HepG2 (cell line): ENCODE measurements at regions not wholly inside any gene's neighbourhood (a gene's known extent, or its start where the extent isn't known, plus 50 kb on each side); places are given as distances from the start of the nearest gene placed in this dataset.

Source experiments
- ATAC-seq: fragments of 200-7000 bp; cut with Tn5 transposase; 3 replicates; pipeline ENCODE4 v1.9.1; 2020; ENCODE audit warnings: mild to moderate bottlenecking, moderate library complexity
- BruUV-seq: library from RNA; stranded (reverse); fragments of 400-500 nt; replicated peaks from 2 replicates; lab custom pipeline; 2021; lab: Mats Ljungman, UMichigan
- CTCF ChIA-PET: fragments of 300-600 bp; formaldehyde crosslinking; extraction: SDS; loops from one replicate; lab custom pipeline; 2021; ENCODE audit warnings: low total read pairs, inconsistent platforms, low intra/inter-chr PET ratio; lab: Yijun Ruan, JAX
- POLR2A ChIA-PET: fragments of 350-600 bp; sonication (Branson Sonifier 250); formaldehyde crosslinking; loops from one replicate; lab custom pipeline; 2020; ENCODE audit warnings: antibody characterized with exemption, inconsistent platforms; lab: Yijun Ruan, JAX
- DNase-seq: peaks from one replicate; pipeline ENCODE4 v3.0.0-alpha.2; 2015; ENCODE audit warnings: low spot score
- FAIRE-seq: peaks from 3 replicates; lab custom pipeline; 2011; peaks lifted over from hg19 to GRCh38; lab: Jason Lieb, UNC
- H2AFZ ChIP-seq: one replicate; pipeline ENCODE4 v1.6.1; 2011; ENCODE audit warnings: low read length, inconsistent platforms
- H3K27ac ChIP-seq: fragments of 300-600 bp; 3 replicates; pipeline ENCODE4 v1.8.0; 2011; ENCODE audit warnings: mixed run types, mild to moderate bottlenecking, mixed read lengths, low read length, inconsistent platforms; ENCODE audit not compliant: insufficient read depth; ENCODE audit errors: extremely low read length
- H3K27me3 ChIP-seq, 2 experiments: fragments of 200-600 bp in 1 of 2; 2 replicates in 1 of 2; 3 replicates in 1 of 2; pipeline versions ENCODE4 v1.6.0 to v1.8.0; 2011; ENCODE audit warnings: low read length in 2 of 2, mild to moderate bottlenecking in 2 of 2, moderate library complexity in 2 of 2, inconsistent platforms in 1 of 2; ENCODE audit not compliant: insufficient read depth in 2 of 2, control insufficient read depth in 1 of 2
- H3K36me3 ChIP-seq, 2 experiments: fragments of 200-600 bp in 1 of 2; replicated peaks in 1 of 2; 2 replicates in 1 of 2; 3 replicates in 1 of 2; pipeline versions ENCODE4 v1.5.1 to v1.8.0; 2011; ENCODE audit warnings: low read length in 2 of 2, inconsistent platforms in 1 of 2; ENCODE audit not compliant: insufficient read depth in 2 of 2, control insufficient read depth in 1 of 2
- H3K4me1 ChIP-seq: 2 replicates; pipeline ENCODE4 v1.5.1; 2012; ENCODE audit warnings: low read length, inconsistent platforms; ENCODE audit not compliant: insufficient read depth
- H3K4me2 ChIP-seq: 2 replicates; pipeline ENCODE4 v1.6.0; 2011; ENCODE audit warnings: low read depth, low read length, inconsistent platforms
- H3K4me3 ChIP-seq, 3 experiments: fragments of 200-600 bp in 1 of 3; sonication (generic), shearing (Covaris generic) in 1 of 3; replicated peaks in 1 of 3; 2 replicates each; pipeline ENCODE4 v1.5.1; 2011 to 2016; ENCODE audit warnings: low read length in 3 of 3, inconsistent platforms in 2 of 3, low read depth in 2 of 3, mild to moderate bottlenecking in 2 of 3, control low read depth in 1 of 3, mixed read lengths in 1 of 3; ENCODE audit not compliant: insufficient read depth in 1 of 3
- H3K79me2 ChIP-seq: one replicate; pipeline ENCODE4 v1.6.1; 2011; ENCODE audit warnings: low read length, inconsistent platforms; ENCODE audit not compliant: insufficient read depth
- H3K9ac ChIP-seq: 2 replicates; pipeline ENCODE4 v1.6.0; 2011; ENCODE audit warnings: mild to moderate bottlenecking, low read depth, low read length, inconsistent platforms; ENCODE audit not compliant: insufficient read depth
- H3K9me3 ChIP-seq: 2 replicates; pipeline ENCODE4 v1.5.1; 2012; ENCODE audit warnings: mild to moderate bottlenecking, low read length
- H4K20me1 ChIP-seq: 2 replicates; pipeline ENCODE4 v1.6.0; 2011; ENCODE audit warnings: inconsistent platforms, mild to moderate bottlenecking, low read length, moderate library complexity; ENCODE audit not compliant: insufficient read depth
- ATF1 ChIP-seq: IDR thresholded peaks from 2 replicates; pipeline ENCODE4 v1.6.1; 2016; ENCODE audit warnings: mild to moderate bottlenecking, control low read depth
- DNMT3B ChIP-seq: conservative IDR thresholded peaks from 2 replicates; pipeline ENCODE4 v1.6.1; 2016; ENCODE audit warnings: missing biosample characterization, control low read depth
- FOSL1 ChIP-seq: sonication (generic); formaldehyde crosslinking; IDR thresholded peaks from 2 replicates; pipeline ENCODE4 v1.9.0; 2021; ENCODE audit warnings: missing genetic modification reagents, borderline replicate concordance
- JUNB ChIP-seq: sonication (generic); formaldehyde crosslinking; IDR thresholded peaks from 2 replicates; pipeline ENCODE4 v1.8.0; 2022; ENCODE audit warnings: missing genetic modification reagents, mild to moderate bottlenecking, borderline replicate concordance
- NR1H2 ChIP-seq: sonication (generic); formaldehyde crosslinking; IDR thresholded peaks from 2 replicates; pipeline ENCODE4 v1.8.1; 2022; ENCODE audit warnings: low read depth, missing genetic modification reagents, borderline replicate concordance
- PPARG ChIP-seq: conservative IDR thresholded peaks from 2 replicates; pipeline ENCODE4 v1.6.1; 2016; ENCODE audit warnings: missing biosample characterization, missing genetic modification reagents
- ZNF138 ChIP-seq: sonication (generic); formaldehyde crosslinking; IDR thresholded peaks from 2 replicates; pipeline ENCODE4 v1.5.0; 2020; ENCODE audit warnings: mild to moderate bottlenecking, low read depth, missing genetic modification reagents
- ZNF235 ChIP-seq: sonication (generic); formaldehyde crosslinking; IDR thresholded peaks from 2 replicates; pipeline ENCODE4 v1.8.1; 2023; ENCODE audit warnings: mild to moderate bottlenecking, missing genetic modification reagents, borderline replicate concordance
- ZNF264 ChIP-seq: sonication (generic); formaldehyde crosslinking; IDR thresholded peaks from 2 replicates; pipeline ENCODE4 v1.4.0; 2020; ENCODE audit warnings: missing genetic modification reagents
- ZNF510 ChIP-seq: sonication (generic); formaldehyde crosslinking; IDR thresholded peaks from 2 replicates; pipeline ENCODE4 v1.4.0; 2020; ENCODE audit warnings: low read depth, mild to moderate bottlenecking, missing genetic modification reagents
- ZNF768 ChIP-seq: sonication (generic); formaldehyde crosslinking; IDR thresholded peaks from 2 replicates; pipeline ENCODE4 v1.4.0; 2020; ENCODE audit warnings: missing genetic modification reagents
- ZNF883 ChIP-seq: sonication (generic); formaldehyde crosslinking; IDR thresholded peaks from 2 replicates; pipeline ENCODE4 v1.5.1; 2020; ENCODE audit warnings: mild to moderate bottlenecking, missing genetic modification reagents; ENCODE audit errors: not compliant biosample characterization
- WGBS: methylation state at CpG from one replicate; pipeline ENCODE4 v1.1.6; 2017; ENCODE audit warnings: low lambda C conversion rate; 5-methylcytosine and 5-hydroxymethylcytosine counted together
- in situ Hi-C: cut with HindIII; loops from 2 replicates; pipeline ENCODE4 v1.10.0; 2017; ENCODE audit warnings: low pct_unique_long_range_greater_than_20kb; ENCODE audit not compliant: extremely low pct_ligation_motif_present
- intact Hi-C: fragments of 100-400 bp; cut with micrococcal nuclease; formaldehyde crosslinking; loops from one replicate; pipeline ENCODE4 v1.10.0; 2022; ENCODE audit not compliant: unreplicated experiment
- TF ChIP-seq, protein P1 (sequence below): sonication (generic); formaldehyde crosslinking; IDR thresholded peaks from 2 replicates; pipeline ENCODE4 v1.5.0; 2020; ENCODE audit warnings: missing genetic modification reagents
- TF ChIP-seq, protein P2 (sequence below): sonication (generic); formaldehyde crosslinking; IDR thresholded peaks from 2 replicates; pipeline ENCODE4 v1.5.1; 2020; ENCODE audit warnings: missing genetic modification reagents, mild to moderate bottlenecking, borderline replicate concordance
- TF ChIP-seq, protein P3 (sequence below): sonication (generic); formaldehyde crosslinking; IDR thresholded peaks from 2 replicates; pipeline ENCODE4 v1.8.0; 2022; ENCODE audit warnings: low read depth, missing genetic modification reagents

DNA sequence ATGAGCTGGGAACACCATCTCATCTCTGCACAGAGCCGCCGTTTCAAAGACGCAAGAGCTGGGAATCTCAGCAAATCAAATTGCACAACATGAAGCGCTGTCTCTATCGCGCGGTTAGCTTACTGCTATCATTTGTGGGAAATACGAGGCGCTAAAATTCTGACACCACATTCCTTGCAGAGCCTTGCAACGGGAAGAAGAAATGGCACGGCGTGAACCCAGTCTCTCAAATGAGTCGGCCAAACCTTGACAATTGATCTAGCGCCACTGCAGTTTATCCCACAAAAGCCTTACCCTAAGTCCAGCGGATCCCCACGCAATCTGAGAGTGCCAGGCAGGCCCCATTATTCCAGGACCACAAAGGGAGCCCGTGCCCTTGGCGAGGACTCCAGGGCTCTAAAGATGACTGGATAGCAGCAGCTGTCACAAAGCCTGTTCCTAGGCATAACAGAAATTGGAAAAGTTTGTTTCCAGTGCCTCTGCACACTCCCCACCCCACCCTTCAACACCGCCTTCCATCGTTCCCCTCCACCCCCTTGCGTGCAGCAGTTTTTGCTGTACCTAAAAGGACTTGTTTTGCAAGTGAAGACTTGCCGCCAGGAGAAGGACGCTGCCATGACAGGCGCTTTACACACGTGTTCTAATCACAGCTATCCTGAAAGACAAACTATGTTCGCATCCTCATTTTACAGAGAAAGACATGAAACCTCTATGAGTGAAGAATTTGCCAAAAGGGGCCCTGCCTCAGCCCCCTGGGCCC, 252.4 kb downstream of the EIPR1 start:
- H3K9ac ChIP-seq: no peak overlapping the region
- H3K9me3 ChIP-seq: no peaks in the 10 kb centered on the region
- ChIA-PET POLR2A (no interaction called here), CTCF (no interaction called here)
- ATAC-seq (no peak), FAIRE-seq (no peak), DNase-seq (no peak)
- H3K27ac ChIP-seq: no peak overlapping the region
- no TSS peak for BruUV-seq
- WGBS: 77% methylated on average over 26 of the region's 26 CpGs
- TF ChIP-seq PPARG (CRISPR knock-in tag) (no peak), ZNF510 (CRISPR knock-in tag) (no peak), ZNF138 (CRISPR knock-in tag) (no peak), ZNF264 (no peak), DNMT3B (CRISPR knock-in tag) (no peak), ATF1 (CRISPR knock-in tag) (no peak), NR1H2 (CRISPR knock-in tag) (no peak)
- TF ChIP-seq, protein P1, sequence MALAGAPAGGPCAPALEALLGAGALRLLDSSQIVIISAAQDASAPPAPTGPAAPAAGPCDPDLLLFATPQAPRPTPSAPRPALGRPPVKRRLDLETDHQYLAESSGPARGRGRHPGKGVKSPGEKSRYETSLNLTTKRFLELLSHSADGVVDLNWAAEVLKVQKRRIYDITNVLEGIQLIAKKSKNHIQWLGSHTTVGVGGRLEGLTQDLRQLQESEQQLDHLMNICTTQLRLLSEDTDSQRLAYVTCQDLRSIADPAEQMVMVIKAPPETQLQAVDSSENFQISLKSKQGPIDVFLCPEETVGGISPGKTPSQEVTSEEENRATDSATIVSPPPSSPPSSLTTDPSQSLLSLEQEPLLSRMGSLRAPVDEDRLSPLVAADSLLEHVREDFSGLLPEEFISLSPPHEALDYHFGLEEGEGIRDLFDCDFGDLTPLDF (CRISPR knock-in tag): no peak
- intact Hi-C loops: no loop called here
- no peak overlapping the region for H3K4me3 ChIP-seq
- no peak overlapping the region for H3K4me2 ChIP-seq
- no peaks in the 10 kb centered on the region for H3K79me2 ChIP-seq
- in situ Hi-C loops: no loop called here
- H3K36me3 ChIP-seq: no peaks in the 10 kb centered on the region
- no peak overlapping the region for H2AFZ ChIP-seq
- H4K20me1 ChIP-seq: no peaks in the 10 kb centered on the region
- H3K4me1 ChIP-seq: no peaks in the 10 kb centered on the region
- no peaks in the 10 kb centered on the region; a peak in 1 of 5 replicates for H3K27me3 ChIP-seq

DNA sequence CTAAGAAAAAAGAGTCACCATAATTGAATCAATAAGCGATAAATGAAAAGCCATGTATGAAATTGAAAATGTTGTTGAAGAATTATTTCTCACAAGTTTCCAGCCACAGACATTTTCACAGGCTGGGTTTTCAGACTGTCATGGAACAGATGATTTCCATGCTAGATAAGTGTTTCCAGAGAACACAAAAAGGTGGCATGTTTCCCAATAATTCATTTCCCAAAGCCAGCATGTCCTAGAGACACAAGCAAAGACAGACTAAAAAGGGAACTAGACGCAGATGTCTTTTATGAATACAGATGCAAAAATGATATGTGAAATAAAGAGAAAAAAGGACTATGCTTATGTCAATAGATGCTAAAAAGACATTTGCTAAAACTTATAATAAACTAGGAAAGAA, 255.1 kb downstream of the EIPR1 start:
- no peak for ATAC-seq
- H3K4me2 ChIP-seq: no peak overlapping the region
- H3K36me3 ChIP-seq: no peaks in the 10 kb centered on the region
- in situ Hi-C loops (no loop called here), intact Hi-C loops (no loop called here)
- H2AFZ ChIP-seq: no peak overlapping the region
- 95% methylated on average over 2 of the region's 2 CpGs for WGBS
- H3K4me1 ChIP-seq: no peaks in the 10 kb centered on the region
- H3K4me3 ChIP-seq: no peak overlapping the region
- BruUV-seq: no TSS peak
- H3K9ac ChIP-seq: no peak overlapping the region
- no peaks in the 10 kb centered on the region for H4K20me1 ChIP-seq
- ChIA-PET CTCF (no interaction called here), POLR2A (no interaction called here)
- FAIRE-seq: no peak
- no peak overlapping the region for H3K27ac ChIP-seq
- no peaks in the 10 kb centered on the region for H3K79me2 ChIP-seq
- no peak for DNase-seq
- H3K9me3 ChIP-seq: no peaks in the 10 kb centered on the region
- H3K27me3 ChIP-seq: no peaks in the 10 kb centered on the region; a peak in 1 of 5 replicates
- TF ChIP-seq, protein P2, sequence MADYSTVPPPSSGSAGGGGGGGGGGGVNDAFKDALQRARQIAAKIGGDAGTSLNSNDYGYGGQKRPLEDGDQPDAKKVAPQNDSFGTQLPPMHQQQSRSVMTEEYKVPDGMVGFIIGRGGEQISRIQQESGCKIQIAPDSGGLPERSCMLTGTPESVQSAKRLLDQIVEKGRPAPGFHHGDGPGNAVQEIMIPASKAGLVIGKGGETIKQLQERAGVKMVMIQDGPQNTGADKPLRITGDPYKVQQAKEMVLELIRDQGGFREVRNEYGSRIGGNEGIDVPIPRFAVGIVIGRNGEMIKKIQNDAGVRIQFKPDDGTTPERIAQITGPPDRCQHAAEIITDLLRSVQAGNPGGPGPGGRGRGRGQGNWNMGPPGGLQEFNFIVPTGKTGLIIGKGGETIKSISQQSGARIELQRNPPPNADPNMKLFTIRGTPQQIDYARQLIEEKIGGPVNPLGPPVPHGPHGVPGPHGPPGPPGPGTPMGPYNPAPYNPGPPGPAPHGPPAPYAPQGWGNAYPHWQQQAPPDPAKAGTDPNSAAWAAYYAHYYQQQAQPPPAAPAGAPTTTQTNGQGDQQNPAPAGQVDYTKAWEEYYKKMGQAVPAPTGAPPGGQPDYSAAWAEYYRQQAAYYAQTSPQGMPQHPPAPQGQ (CRISPR knock-in tag): no peak
- TF ChIP-seq FOSL1 (CRISPR knock-in tag) (no peak), ZNF883 (CRISPR knock-in tag) (no peak), JUNB (CRISPR knock-in tag) (no peak), ZNF235 (no peak), ZNF768 (CRISPR knock-in tag) (no peak)
- TF ChIP-seq, protein P3, sequence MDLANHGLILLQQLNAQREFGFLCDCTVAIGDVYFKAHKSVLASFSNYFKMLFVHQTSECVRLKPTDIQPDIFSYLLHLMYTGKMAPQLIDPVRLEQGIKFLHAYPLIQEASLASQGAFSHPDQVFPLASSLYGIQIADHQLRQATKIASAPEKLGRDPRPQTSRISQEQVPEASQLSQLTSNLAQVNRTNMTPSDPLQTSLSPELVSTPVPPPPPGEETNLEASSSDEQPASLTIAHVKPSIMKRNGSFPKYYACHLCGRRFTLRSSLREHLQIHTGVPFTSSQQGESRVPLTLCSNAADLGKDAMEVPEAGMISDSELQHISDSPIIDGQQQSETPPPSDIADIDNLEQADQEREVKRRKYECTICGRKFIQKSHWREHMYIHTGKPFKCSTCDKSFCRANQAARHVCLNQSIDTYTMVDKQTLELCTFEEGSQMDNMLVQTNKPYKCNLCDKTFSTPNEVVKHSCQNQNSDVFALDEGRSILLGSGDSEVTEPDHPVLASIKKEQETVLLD (CRISPR knock-in tag): no peak
